ENCODE measurements at regions not wholly inside any gene's neighbourhood (a gene's known extent, or its start where the extent isn't known, plus 50 kb on each side); places are given as distances from the start of the nearest gene placed in this dataset.

- TF ChIP-seq ZNF449 (tag by site-specific recombination; IDR thresholded peaks at IDR 0.05) (no peak), PATZ1 (tag by site-specific recombination; IDR thresholded peaks at IDR 0.05) (no peak), PBX3 (CRISPR knock-in tag; IDR thresholded peaks at IDR 0.05) (no peak), CTCF (tag by site-specific recombination; IDR thresholded peaks at IDR 0.05) (no peak), REST (tag by site-specific recombination; IDR thresholded peaks at IDR 0.05) (no peak), ZSCAN30 (tag by site-specific recombination; IDR thresholded peaks at IDR 0.05) (no peak), ZNF121 (tag by site-specific recombination; IDR thresholded peaks at IDR 0.05) (no peak), PRDM1 (tag by site-specific recombination; IDR thresholded peaks at IDR 0.05) (no peak), ZNF639 (tag by site-specific recombination; IDR thresholded peaks at IDR 0.05) (no peak), PRDM6 (tag by site-specific recombination; IDR thresholded peaks at IDR 0.05) (no peak), ZNF664 (tag by site-specific recombination; IDR thresholded peaks at IDR 0.05) (no peak), GLI4 (tag by site-specific recombination; IDR thresholded peaks at IDR 0.05) (no peak), ZNF239 (tag by site-specific recombination; IDR thresholded peaks at IDR 0.05) (no peak)
These were observed 90.8 kb downstream of the FAM50B start for GRCh38 chr6:3939964-3940363.
